ENCODE measurements at regions not wholly inside any gene's neighbourhood (a gene's known extent, or its start where the extent isn't known, plus 50 kb on each side); places are given as distances from the start of the nearest gene placed in this dataset.

DNA sequence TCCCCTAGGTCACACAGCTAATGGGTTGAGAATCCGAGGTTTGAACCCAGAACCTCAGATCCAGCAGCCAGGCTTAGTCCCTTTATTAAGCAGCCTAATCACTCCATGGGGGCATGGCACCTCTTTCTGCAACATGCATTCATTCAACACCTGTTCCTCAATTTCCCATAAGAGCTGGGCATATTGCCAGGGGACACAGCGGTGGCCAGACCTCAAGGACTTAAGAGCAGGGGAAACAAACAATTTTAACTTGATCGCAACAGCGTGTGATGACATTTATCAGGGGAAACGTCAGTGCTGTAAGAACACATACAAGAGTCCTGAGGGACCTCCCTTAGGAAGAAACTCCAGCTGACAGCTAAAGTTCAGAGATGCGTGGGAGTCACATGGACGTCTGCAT lies 267.4 kb upstream of the CDH4 start:
- 89% methylated on average over 6 of the region's 7 CpGs; no CpG with 5 or more reads in 1 of the 2 experiments for WGBS, 2 experiments (ENCODE audit: extremely low coverage in 1 of 2, insufficient coverage in 1 of 2, insufficient read length in 1 of 2, insufficient replicate concordance in 2 of 2, low coverage in 1 of 2, low lambda C conversion rate in 2 of 2, missing lambda C conversion rate in 1 of 2)
- Histone ChIP-seq H3K56ac (replicated peaks; ENCODE audit: insufficient read length, low read depth, low read length) (no peak overlapping the region), H3K18ac (ENCODE audit: extremely low read depth, low read length) (no peak overlapping the region), H3K79me1 (ENCODE audit: low read depth, low read length) (no peaks in the 10 kb centered on the region), H3K27me3 (replicated peaks in 1 of 4; ENCODE audit: control insufficient read depth in 3 of 4, extremely low read depth in 1 of 4, insufficient read depth in 3 of 4, low read length in 3 of 4) (peaks cover 0 to 5% (median 2%) of the 10 kb centered on the region in 4 experiments; a peak in 4 of 7 replicates), H2BK15ac (ENCODE audit: low read length) (no peak overlapping the region), H2BK20ac (ENCODE audit: low read length) (no peak overlapping the region), H2BK5ac (ENCODE audit: low read depth, low read length) (no peak overlapping the region), H3K27ac (ENCODE audit: low read depth, low read length) (no peak overlapping the region), H2BK12ac (ENCODE audit: low read depth, low read length) (no peak overlapping the region), H3K4ac (replicated peaks; ENCODE audit: insufficient read length, low read depth, low read length) (no peak overlapping the region), H3K9me3 (ENCODE audit: insufficient read depth in 2 of 2, low read depth in 1 of 2, low read length in 1 of 2) (no peaks in the 10 kb centered on the region; a peak in 2 of 4 replicates), H2BK120ac (replicated peaks; ENCODE audit: low read depth, low read length) (no peak overlapping the region), H4K91ac (replicated peaks; ENCODE audit: insufficient read length, low read length) (no peak overlapping the region), H3K4me1 (replicated peaks in 1 of 4; ENCODE audit: control insufficient read depth in 3 of 4, insufficient read depth in 4 of 4, low read length in 3 of 4) (no peaks in the 10 kb centered on the region), H3K4me2 (ENCODE audit: insufficient read depth in 1 of 2, low read depth in 2 of 2, low read length in 2 of 2) (no peak overlapping the region), H3K9ac (replicated peaks in 1 of 4; ENCODE audit: extremely low read depth in 1 of 4, low read depth in 3 of 4, low read length in 3 of 4) (no peak overlapping the region), H4K8ac (ENCODE audit: extremely low read depth, insufficient read depth, low read length) (no peak overlapping the region), H3K23me2 (ENCODE audit: low read depth, low read length) (no peaks in the 10 kb centered on the region; the same call in 1 of the 2 replicates), H4K20me1 (replicated peaks in 1 of 2; ENCODE audit: control insufficient read depth in 1 of 2, insufficient read depth in 2 of 2, low read length in 2 of 2) (no peaks in the 10 kb centered on the region), H2AFZ (ENCODE audit: low read length) (no peak overlapping the region), H3K36me3 (ENCODE audit: control insufficient read depth in 2 of 4, insufficient read depth in 4 of 4, low read length in 3 of 4) (no peaks in the 10 kb centered on the region), H3K79me2 (ENCODE audit: control insufficient read depth in 1 of 2, insufficient read depth in 2 of 2, low read length in 2 of 2) (no peaks in the 10 kb centered on the region), H3K4me3 (ENCODE audit: extremely low read depth in 1 of 4, insufficient read depth in 2 of 4, low read depth in 3 of 4, low read length in 4 of 4) (no peak overlapping the region), H3K14ac (ENCODE audit: insufficient read length) (no peak overlapping the region), H4K5ac (ENCODE audit: insufficient read length, low read depth, low read length) (no peak overlapping the region), H3K23ac (ENCODE audit: insufficient read length) (no peak overlapping the region), H2AK5ac (ENCODE audit: low read depth, low read length) (no peak overlapping the region)
- TF ChIP-seq CHD2 (IDR thresholded peaks at IDR 0.05; ENCODE audit: low read length), result no peak
- TF ChIP-seq SIRT6 (IDR thresholded peaks at IDR 0.05; ENCODE audit: low read length), result no peak
- TF ChIP-seq SP1 (IDR thresholded peaks at IDR 0.05; ENCODE audit: low read depth, low read length), result no peak
- no peak for TF ChIP-seq EZH2 (IDR thresholded peaks at IDR 0.05; ENCODE audit: low read depth, low read length, severe bottlenecking)
- TF ChIP-seq HDAC2 (IDR thresholded peaks at IDR 0.05; ENCODE audit: borderline replicate concordance in 1 of 2, low read depth in 2 of 2, low read length in 2 of 2), result no peak
- TF ChIP-seq JUND (IDR thresholded peaks at IDR 0.05; ENCODE audit: low read length), result no peak
- TF ChIP-seq CEBPB (IDR thresholded peaks at IDR 0.05; ENCODE audit: low read depth, low read length), result no peak
- no peak for TF ChIP-seq KDM5A (IDR thresholded peaks at IDR 0.05; ENCODE audit: low read length)
- TF ChIP-seq SAP30 (IDR thresholded peaks at IDR 0.05; ENCODE audit: insufficient read depth, insufficient replicate concordance, low read length), result no peak
- no peak for TF ChIP-seq CHD1 (IDR thresholded peaks at IDR 0.05; ENCODE audit: low read depth, low read length)
- TF ChIP-seq SP4 (IDR thresholded peaks at IDR 0.05; ENCODE audit: low read length), result no peak
- TF ChIP-seq YY1 (IDR thresholded peaks at IDR 0.05; ENCODE audit: low read depth, low read length), result no peak
- DNase-seq (ENCODE audit: low read depth in 1 of 2, low spot score in 2 of 2) (no peak), FAIRE-seq (no peak)
- CTCF ChIA-PET (ENCODE audit: partially characterized antibody), result interaction anchor here (1.0 kb wide), 1 partner anchor 8 kb away, joined by 4 read pairs; no protein-coding TSS in a partner anchor
- POLR2A ChIA-PET (ENCODE audit: partially characterized antibody), result no interaction called here

Measured in H1 (cell line).